Neural progenitor cell (in vitro differentiated cells): ENCODE measurements at regions not wholly inside any gene's neighbourhood (a gene's known extent, or its start where the extent isn't known, plus 50 kb on each side); places are given as distances from the start of the nearest gene placed in this dataset.

Experiments
- CTCF ChIP-seq: fragments of 200-600 bp; sonication (generic); IDR thresholded peaks from 2 replicates; pipeline ENCODE4 v1.5.1; 2017; ENCODE audit warnings: antibody characterized with exemption, mild to moderate bottlenecking
- EZH2 ChIP-seq: fragments of 200-600 bp; sonication (generic); IDR thresholded peaks from 2 replicates; pipeline ENCODE4 v1.6.1; 2017; ENCODE audit warnings: antibody characterized with exemption, mild to moderate bottlenecking, moderate library complexity
- EZH2phosphoT487 ChIP-seq: fragments of 200-600 bp; sonication (generic); IDR thresholded peaks from 2 replicates; pipeline ENCODE4 v1.6.1; 2017; ENCODE audit warnings: antibody characterized with exemption

- TF ChIP-seq EZH2 (no peak), CTCF (no peak), EZH2phosphoT487 (no peak)
Measured at GRCh38 chr18:63057707-63058106, 261.9 kb downstream of the BCL2 start.
